GM19239 (cell line): ENCODE measurements at regions not wholly inside any gene's neighbourhood (a gene's known extent, or its start where the extent isn't known, plus 50 kb on each side); places are given as distances from the start of the nearest gene placed in this dataset.
"Not testable (repeated sequence)": the region's sequence is repeated elsewhere in the genome, so short reads cannot be mapped to it uniquely, and the experiment has no call there.

Source experiments
- DNase-seq: peaks from one replicate; pipeline ENCODE4 v3.0.0; 2011; ENCODE audit warnings: low spot score; ENCODE audit not compliant: insufficient read length
- FAIRE-seq: peaks from 2 replicates; lab custom pipeline; 2011; peaks lifted over from hg19 to GRCh38; lab: Jason Lieb, UNC

GRCh38 chr2:15681089-15681885 lies 89.6 kb downstream of the DDX1 start:
- FAIRE-seq: no peak

GRCh38 chr2:15682354-15682753 lies 90.7 kb downstream of the DDX1 start:
- FAIRE-seq (no peak), DNase-seq (no peak)

More at GRCh38 chr2:15681089-15681885, 89.6 kb downstream of the DDX1 start:
- no peak for DNase-seq

GRCh38 chr2:15684161-15685039 lies 92.7 kb downstream of the DDX1 start:
- FAIRE-seq (no peak), DNase-seq (no peak)

GRCh38 chr2:15685143-15685542 lies 93.5 kb downstream of the DDX1 start:
- DNase-seq: no peak
- no peak for FAIRE-seq

- DNase-seq (no peak), FAIRE-seq (no peak)
Observed at GRCh38 chr2:15686643-15687042, 95.0 kb downstream of the DDX1 start.

GRCh38 chr2:15687243-15687642 lies 95.6 kb downstream of the DDX1 start:
- DNase-seq (no peak), FAIRE-seq (no peak)

GRCh38 chr2:15687720-15688119 lies 96.1 kb downstream of the DDX1 start:
- FAIRE-seq: no peak
- no peak for DNase-seq

- FAIRE-seq: no peak
Observed at GRCh38 chr2:15688924-15689568, 97.4 kb downstream of the DDX1 start.

GRCh38 chr2:15689654-15690053 lies 98.0 kb downstream of the DDX1 start:
- FAIRE-seq (no peak), DNase-seq (no peak)

More at GRCh38 chr2:15688924-15689568, 97.4 kb downstream of the DDX1 start:
- no peak for DNase-seq

- FAIRE-seq: no peak
Observed at GRCh38 chr2:15691586-15692310, 100.1 kb downstream of the DDX1 start.

GRCh38 chr2:15692551-15693377 lies 101.1 kb downstream of the DDX1 start:
- DNase-seq: no peak
- no peak for FAIRE-seq

More at GRCh38 chr2:15691586-15692310, 100.1 kb downstream of the DDX1 start:
- DNase-seq: no peak

GRCh38 chr2:15693382-15693781 lies 101.7 kb downstream of the DDX1 start:
- no peak for FAIRE-seq
- DNase-seq: no peak

- FAIRE-seq (no peak), DNase-seq (no peak)
Observed at GRCh38 chr2:15693926-15694588, 102.4 kb downstream of the DDX1 start.

- FAIRE-seq (no peak), DNase-seq (no peak)
Observed at GRCh38 chr2:15694589-15694986, 102.9 kb downstream of the DDX1 start.

- FAIRE-seq (no peak), DNase-seq (no peak)
Observed at GRCh38 chr2:15695582-15696330, 104.1 kb downstream of the DDX1 start.

- FAIRE-seq: not testable (repeated sequence)
Observed at GRCh38 chr2:15696606-15697170, 105.0 kb downstream of the DDX1 start.

GRCh38 chr2:15700131-15700530 lies 108.5 kb downstream of the DDX1 start:
- no peak for FAIRE-seq
- no peak for DNase-seq

More at GRCh38 chr2:15696606-15697170, 105.0 kb downstream of the DDX1 start:
- DNase-seq: not testable (repeated sequence)
